Peyer's patch (tissue), 4 donors: ENCODE measurements at regions not wholly inside any gene's neighbourhood (a gene's known extent, or its start where the extent isn't known, plus 50 kb on each side); places are given as distances from the start of the nearest gene placed in this dataset.

Experiments
- DNase-seq, 3 donors: peaks; one replicate each; pipeline ENCODE4 v3.0.0-alpha.2; 2017 to 2019
- H3K27ac ChIP-seq, 4 donors: fragments of 200-600 bp; sonication (generic); one replicate each; pipeline ENCODE4 v1.5.1; 2016 to 2019
- H3K27me3 ChIP-seq, 2 donors: fragments of 200-600 bp; sonication (generic); one replicate each; pipeline ENCODE4 v1.5.1; 2019
- H3K36me3 ChIP-seq, 3 donors: fragments of 200-600 bp; sonication (generic); one replicate each; pipeline ENCODE4 v1.5.1; 2016 to 2019
- H3K4me1 ChIP-seq, 4 donors: fragments of 200-600 bp; sonication (generic); one replicate each; pipeline ENCODE4 v1.5.1; 2016 to 2019
- H3K4me3 ChIP-seq, 4 donors: fragments of 200-600 bp; sonication (generic); 1 replicate in 3 of 4; 2 replicates in 1 of 4; pipeline ENCODE4 v1.5.1; 2016 to 2019; ENCODE audit warnings: mild to moderate bottlenecking in 1 of 4
- H3K9me3 ChIP-seq, 4 donors: fragments of 200-600 bp; sonication (generic); one replicate each; pipeline ENCODE4 v1.5.1; 2016 to 2019; ENCODE audit warnings: mild to moderate bottlenecking in 1 of 4
- POLR2A ChIP-seq, 2 donors: fragments of 450-650 bp; IDR thresholded peaks; one replicate each; pipeline ENCODE4 v1.5.1; 2017; ENCODE audit warnings: antibody characterized with exemption in 2 of 2, mild to moderate bottlenecking in 2 of 2, moderate library complexity in 2 of 2
- TF ChIP-seq, protein P1 (sequence below), 6 experiments: fragments of 450-650 bp in 4 of 6; fragments of 200-600 bp in 2 of 6; sonication (generic) in 1 of 6; IDR thresholded peaks; one replicate each; pipeline ENCODE4 v1.5.1; 2017 to 2019; ENCODE audit warnings: antibody characterized with exemption in 6 of 6, mild to moderate bottlenecking in 3 of 6, moderate library complexity in 1 of 6

DNA sequence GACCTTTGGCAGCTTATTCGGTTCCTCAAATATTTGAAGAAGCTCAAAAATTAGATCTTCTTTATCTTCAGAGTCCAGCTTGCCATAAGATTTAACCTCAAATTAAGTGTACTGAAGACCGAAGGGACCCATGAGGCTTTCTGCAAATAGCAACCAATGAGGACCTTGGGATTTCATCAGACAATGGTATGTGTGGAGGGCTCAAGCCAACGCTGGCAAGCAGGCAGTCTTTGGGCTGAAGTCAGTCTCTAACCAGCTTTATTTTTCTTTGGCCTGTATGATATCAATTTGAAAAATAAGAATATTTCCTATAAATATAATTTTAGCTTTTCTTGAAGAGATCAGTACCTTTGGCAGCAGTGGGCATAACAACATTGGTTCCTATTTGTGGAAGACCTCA lies 692.7 kb downstream of the MCTP2 start:
- no peaks in the 10 kb centered on the region for H3K36me3 ChIP-seq
- TF ChIP-seq, protein P1, sequence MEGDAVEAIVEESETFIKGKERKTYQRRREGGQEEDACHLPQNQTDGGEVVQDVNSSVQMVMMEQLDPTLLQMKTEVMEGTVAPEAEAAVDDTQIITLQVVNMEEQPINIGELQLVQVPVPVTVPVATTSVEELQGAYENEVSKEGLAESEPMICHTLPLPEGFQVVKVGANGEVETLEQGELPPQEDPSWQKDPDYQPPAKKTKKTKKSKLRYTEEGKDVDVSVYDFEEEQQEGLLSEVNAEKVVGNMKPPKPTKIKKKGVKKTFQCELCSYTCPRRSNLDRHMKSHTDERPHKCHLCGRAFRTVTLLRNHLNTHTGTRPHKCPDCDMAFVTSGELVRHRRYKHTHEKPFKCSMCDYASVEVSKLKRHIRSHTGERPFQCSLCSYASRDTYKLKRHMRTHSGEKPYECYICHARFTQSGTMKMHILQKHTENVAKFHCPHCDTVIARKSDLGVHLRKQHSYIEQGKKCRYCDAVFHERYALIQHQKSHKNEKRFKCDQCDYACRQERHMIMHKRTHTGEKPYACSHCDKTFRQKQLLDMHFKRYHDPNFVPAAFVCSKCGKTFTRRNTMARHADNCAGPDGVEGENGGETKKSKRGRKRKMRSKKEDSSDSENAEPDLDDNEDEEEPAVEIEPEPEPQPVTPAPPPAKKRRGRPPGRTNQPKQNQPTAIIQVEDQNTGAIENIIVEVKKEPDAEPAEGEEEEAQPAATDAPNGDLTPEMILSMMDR (IDR thresholded peaks at IDR 0.05) = no peak
- no peak for TF ChIP-seq POLR2A (IDR thresholded peaks at IDR 0.05)
- no peak overlapping the region for H3K27ac ChIP-seq
- no peaks in the 10 kb centered on the region for H3K27me3 ChIP-seq
- H3K4me3 ChIP-seq = no peak overlapping the region
- H3K9me3 ChIP-seq = no peaks in the 10 kb centered on the region
- DNase-seq = no peak
- H3K4me1 ChIP-seq = no peaks in the 10 kb centered on the region

DNA sequence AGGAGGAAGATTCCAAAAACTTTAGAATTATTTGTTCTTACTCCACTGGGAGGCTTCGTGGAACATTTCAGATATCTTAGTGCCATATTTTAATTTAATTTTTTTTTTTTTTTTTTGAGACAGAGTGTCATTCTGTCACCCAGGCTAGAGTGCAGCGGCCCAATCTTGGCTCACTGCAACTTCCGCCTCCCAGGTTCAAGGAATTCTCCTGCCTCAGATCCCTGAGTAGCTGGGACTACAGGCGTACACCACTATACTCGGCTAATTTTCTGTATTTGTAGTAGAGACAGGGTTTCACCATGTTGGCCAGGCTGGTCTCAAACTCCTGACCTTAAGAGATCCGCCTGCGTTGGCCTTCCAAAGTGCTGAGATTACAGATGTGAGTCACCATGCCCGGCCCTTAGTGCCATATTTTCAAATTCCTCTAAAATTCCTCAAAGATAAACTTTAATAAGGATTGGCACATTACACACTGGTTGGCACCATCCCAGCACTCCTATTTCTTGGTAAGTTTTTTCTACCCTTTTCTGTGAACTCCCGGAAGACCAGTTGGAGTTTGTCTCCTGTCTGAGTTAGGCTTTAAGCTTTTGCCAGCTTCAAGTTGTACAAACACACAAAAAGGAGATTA lies 693.7 kb downstream of the MCTP2 start:
- Histone ChIP-seq H3K4me1 (no peaks in the 10 kb centered on the region), H3K4me3 (no peak overlapping the region), H3K27ac (no peak overlapping the region), H3K27me3 (no peaks in the 10 kb centered on the region), H3K9me3 (no peaks in the 10 kb centered on the region), H3K36me3 (no peaks in the 10 kb centered on the region)
- TF ChIP-seq POLR2A (IDR thresholded peaks at IDR 0.05) = no peak
- TF ChIP-seq, protein P1 (IDR thresholded peaks at IDR 0.05) = no peak
- DNase-seq = no peak

DNA sequence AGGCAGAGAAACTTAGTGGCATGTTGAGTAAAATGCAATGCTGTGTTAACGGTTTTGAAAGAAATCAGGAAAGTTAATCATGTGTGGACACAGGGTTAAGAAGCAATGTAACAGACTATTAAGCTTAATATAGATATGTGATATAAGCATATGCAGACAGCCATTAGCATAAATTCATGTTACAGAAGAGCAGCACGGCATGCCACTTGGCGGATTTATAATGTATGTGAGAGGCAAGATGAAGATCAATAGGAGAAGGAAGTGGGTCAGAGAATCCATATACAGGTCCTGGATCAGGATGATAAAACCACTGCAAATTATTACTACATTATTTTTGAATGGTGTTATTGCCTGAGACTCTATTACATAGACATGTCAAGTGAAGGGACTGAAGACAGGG lies 694.3 kb downstream of the MCTP2 start:
- Histone ChIP-seq H3K36me3 (no peaks in the 10 kb centered on the region), H3K9me3 (no peaks in the 10 kb centered on the region), H3K27me3 (no peaks in the 10 kb centered on the region), H3K4me1 (no peaks in the 10 kb centered on the region), H3K27ac (no peak overlapping the region), H3K4me3 (no peak overlapping the region)
- TF ChIP-seq POLR2A (IDR thresholded peaks at IDR 0.05) = no peak
- TF ChIP-seq, protein P1 (IDR thresholded peaks at IDR 0.05) = no peak
- no peak for DNase-seq

DNA sequence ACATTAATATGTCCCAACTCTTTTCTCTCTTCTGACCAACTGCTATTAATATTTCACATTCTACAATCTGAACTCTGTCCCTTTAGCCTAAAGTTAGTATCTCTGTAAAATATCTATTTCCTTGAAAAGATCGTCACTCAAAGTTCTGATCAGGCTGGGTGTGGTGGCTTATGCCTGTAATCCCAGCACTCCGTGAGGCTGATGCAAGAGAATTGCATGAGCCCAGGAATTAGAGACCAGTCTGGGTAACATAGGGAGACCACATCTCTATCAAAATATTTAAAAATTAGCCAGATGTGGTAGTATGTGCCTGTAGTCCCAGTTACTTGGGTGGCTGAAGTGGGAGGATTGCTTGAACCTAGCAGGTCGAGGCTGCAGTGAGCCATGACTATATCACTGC lies 695.6 kb downstream of the MCTP2 start:
- Histone ChIP-seq H3K27me3 (no peaks in the 10 kb centered on the region), H3K27ac (no peak overlapping the region), H3K4me1 (no peaks in the 10 kb centered on the region), H3K4me3 (no peak overlapping the region), H3K9me3 (no peaks in the 10 kb centered on the region), H3K36me3 (no peaks in the 10 kb centered on the region)
- DNase-seq = no peak
- TF ChIP-seq POLR2A (IDR thresholded peaks at IDR 0.05) = no peak
- TF ChIP-seq, protein P1 (IDR thresholded peaks at IDR 0.05) = no peak

DNA sequence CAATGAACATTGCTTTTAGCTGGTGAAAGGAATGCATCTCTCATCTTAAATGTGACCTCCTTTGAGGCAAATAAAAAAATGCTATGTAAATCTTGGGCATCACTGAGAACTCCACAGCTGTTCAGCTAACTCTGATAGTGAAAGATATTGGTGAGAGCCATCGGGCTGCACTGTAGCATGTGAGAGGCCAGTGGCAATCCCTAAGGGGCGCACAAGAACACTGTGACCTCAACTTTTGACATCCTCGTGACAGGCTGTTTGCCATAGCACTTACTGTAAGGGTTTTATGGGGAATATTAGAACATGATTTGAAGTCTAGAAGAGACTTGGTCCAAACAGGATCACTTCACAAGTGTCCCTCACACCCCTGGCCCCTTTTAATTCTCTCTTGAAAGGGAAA lies 697.9 kb downstream of the MCTP2 start:
- Histone ChIP-seq H3K4me1 (no peaks in the 10 kb centered on the region), H3K9me3 (peaks cover 0 to 2% (median 0%) of the 10 kb centered on the region in 4 donors), H3K27ac (no peak overlapping the region), H3K36me3 (no peaks in the 10 kb centered on the region), H3K4me3 (no peak overlapping the region), H3K27me3 (no peaks in the 10 kb centered on the region)
- no peak for DNase-seq
- TF ChIP-seq POLR2A (IDR thresholded peaks at IDR 0.05) = no peak
- TF ChIP-seq, protein P1 (IDR thresholded peaks at IDR 0.05) = no peak

DNA sequence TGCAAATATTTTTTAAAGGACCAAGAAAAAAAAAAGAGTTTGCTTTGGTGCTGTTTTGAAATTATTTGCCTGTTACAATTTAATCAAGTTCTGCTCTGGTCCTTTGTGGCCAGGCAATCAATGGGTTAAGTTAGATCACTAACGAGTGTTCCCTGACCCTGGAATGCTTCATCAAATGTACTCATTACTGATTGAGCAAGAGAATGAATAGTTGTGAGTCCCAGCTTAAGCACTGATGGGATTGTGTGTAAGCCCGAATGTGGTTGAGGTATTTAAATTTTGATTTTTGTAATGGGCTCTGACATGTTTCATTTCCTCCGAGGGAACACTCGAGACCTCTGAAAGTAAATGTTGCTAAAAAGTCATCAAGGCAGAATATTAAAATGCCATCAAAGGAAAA lies 699.1 kb downstream of the MCTP2 start:
- H3K4me3 ChIP-seq = no peak overlapping the region
- peaks cover 0 to 8% (median 0%) of the 10 kb centered on the region in 4 donors for H3K9me3 ChIP-seq
- H3K4me1 ChIP-seq = no peaks in the 10 kb centered on the region
- no peak for DNase-seq
- H3K27me3 ChIP-seq = no peaks in the 10 kb centered on the region
- TF ChIP-seq, protein P1 (IDR thresholded peaks at IDR 0.05) = no peak
- TF ChIP-seq POLR2A (IDR thresholded peaks at IDR 0.05) = no peak
- no peaks in the 10 kb centered on the region for H3K36me3 ChIP-seq
- no peak overlapping the region for H3K27ac ChIP-seq
